Caco-2 (cell line): ENCODE measurements at regions not wholly inside any gene's neighbourhood (a gene's known extent, or its start where the extent isn't known, plus 50 kb on each side); places are given as distances from the start of the nearest gene placed in this dataset.

ENCODE experiments used
- BruUV-seq: library from RNA; stranded (reverse); fragments of 400-500 nt; replicated peaks from 2 replicates; lab custom pipeline; 2021; lab: Mats Ljungman, UMichigan
- CTCF ChIA-PET: fragments of 300-600 bp; sonication (Branson Sonifier 250); formaldehyde crosslinking; loops from one replicate; lab custom pipeline; 2022; ENCODE audit warnings: antibody characterized with exemption; lab: Charles Lee
- POLR2A ChIA-PET: fragments of 300-600 bp; sonication (Branson Sonifier 250); formaldehyde crosslinking; loops from one replicate; lab custom pipeline; 2022; ENCODE audit warnings: antibody characterized with exemption; lab: Charles Lee
- DNase-seq, 2 experiments: peaks; one replicate each; pipeline versions ENCODE4 v3.0.0 to v3.0.0-alpha.2; 2020 to 2022
- H3K27me3 ChIP-seq: replicated peaks from 2 replicates; pipeline ENCODE4 v1.6.0; 2011; ENCODE audit warnings: low read length; ENCODE audit not compliant: control insufficient read depth, insufficient read depth
- H3K36me3 ChIP-seq: 2 replicates; pipeline ENCODE4 v1.5.1; 2011; ENCODE audit warnings: low read length; ENCODE audit not compliant: control insufficient read depth, insufficient read depth
- H3K4me1 ChIP-seq: fragments of 250-450 bp; sonication (Bioruptor Pico); 2 replicates; pipeline ENCODE4 v1.5.1; 2020; ENCODE audit warnings: mild to moderate bottlenecking
- H3K4me3 ChIP-seq: 2 replicates; pipeline ENCODE4 v1.5.1; 2011; ENCODE audit warnings: low read depth, mild to moderate bottlenecking, control low read depth, low read length
- H3K9me3 ChIP-seq: fragments of 250-450 bp; sonication (Bioruptor Pico); 2 replicates; pipeline ENCODE4 v1.5.1; 2020; ENCODE audit warnings: mild to moderate bottlenecking, moderate library complexity
- H3K27ac Mint-ChIP-seq: one replicate; pipeline ENCODE4 v1.8.0; 2022; ENCODE audit warnings: mixed read lengths; ENCODE audit not compliant: unreplicated experiment
- H3K27me3 Mint-ChIP-seq: one replicate; pipeline ENCODE4 v1.8.0; 2022; ENCODE audit warnings: mixed read lengths; ENCODE audit not compliant: insufficient read depth, unreplicated experiment
- H3K36me3 Mint-ChIP-seq: one replicate; pipeline ENCODE4 v1.8.0; 2022; ENCODE audit warnings: mild to moderate bottlenecking, mixed read lengths; ENCODE audit not compliant: insufficient read depth, unreplicated experiment
- H3K4me1 Mint-ChIP-seq: one replicate; pipeline ENCODE4 v1.8.0; 2022; ENCODE audit warnings: low read depth, mixed read lengths; ENCODE audit not compliant: unreplicated experiment
- H3K4me3 Mint-ChIP-seq: one replicate; pipeline ENCODE4 v1.8.0; 2022; ENCODE audit warnings: mild to moderate bottlenecking, moderate library complexity, mixed read lengths; ENCODE audit not compliant: unreplicated experiment
- H3K9me3 Mint-ChIP-seq: one replicate; pipeline ENCODE4 v1.8.0; 2022; ENCODE audit warnings: mixed read lengths; ENCODE audit not compliant: unreplicated experiment
- intact Hi-C: fragments of 100-400 bp; cut with micrococcal nuclease; formaldehyde crosslinking; loops from one replicate; pipeline ENCODE4 v1.10.0; 2022; ENCODE audit not compliant: unreplicated experiment
- TF ChIP-seq, protein P1 (sequence below), 2 experiments: fragments of 200-600 bp in 1 of 2; IDR thresholded peaks; 1 replicate in 1 of 2; 2 replicates in 1 of 2; pipeline versions ENCODE4 v1.5.1 to v1.8.0; 2011 to 2022; ENCODE audit warnings: antibody characterized with exemption in 1 of 2, control low read depth in 1 of 2, inconsistent platforms in 1 of 2, low read depth in 1 of 2, low read length in 1 of 2, mild to moderate bottlenecking in 1 of 2, moderate library complexity in 1 of 2; ENCODE audit not compliant: insufficient read depth in 1 of 2, severe bottlenecking in 1 of 2, unreplicated experiment in 1 of 2

DNA sequence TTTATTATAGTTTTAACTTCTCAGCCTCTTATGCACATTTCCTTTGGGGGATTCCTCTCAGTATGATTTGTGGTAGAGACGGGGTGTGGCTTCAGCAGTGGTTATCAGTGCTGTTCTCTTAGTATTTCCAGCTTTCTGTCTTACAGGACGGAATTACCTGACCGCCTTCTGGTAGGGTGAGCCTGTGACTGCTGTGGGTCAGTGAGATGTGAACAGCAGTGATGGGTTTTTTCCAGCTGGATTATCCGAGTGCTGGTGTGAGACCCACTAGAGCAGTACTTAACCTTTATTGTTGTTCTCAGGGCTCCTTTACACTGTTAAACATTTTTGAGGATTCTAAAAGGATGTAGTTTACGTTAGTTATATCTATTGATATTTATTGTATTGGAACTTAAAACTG, 135.2 kb downstream of the SLIT2 start:
- Mint-ChIP-seq H3K9me3 (no peaks in the 10 kb centered on the region), H3K36me3 (no peaks in the 10 kb centered on the region), H3K4me1 (no peaks in the 10 kb centered on the region), H3K4me3 (no peak overlapping the region), H3K27ac (no peak overlapping the region), H3K27me3 (peaks cover 4% of the 10 kb centered on the region)
- no peaks in the 10 kb centered on the region for H3K27me3 ChIP-seq
- H3K4me1 ChIP-seq: no peaks in the 10 kb centered on the region
- intact Hi-C loops: no loop called here
- CTCF ChIA-PET: no interaction called here
- TF ChIP-seq, protein P1, sequence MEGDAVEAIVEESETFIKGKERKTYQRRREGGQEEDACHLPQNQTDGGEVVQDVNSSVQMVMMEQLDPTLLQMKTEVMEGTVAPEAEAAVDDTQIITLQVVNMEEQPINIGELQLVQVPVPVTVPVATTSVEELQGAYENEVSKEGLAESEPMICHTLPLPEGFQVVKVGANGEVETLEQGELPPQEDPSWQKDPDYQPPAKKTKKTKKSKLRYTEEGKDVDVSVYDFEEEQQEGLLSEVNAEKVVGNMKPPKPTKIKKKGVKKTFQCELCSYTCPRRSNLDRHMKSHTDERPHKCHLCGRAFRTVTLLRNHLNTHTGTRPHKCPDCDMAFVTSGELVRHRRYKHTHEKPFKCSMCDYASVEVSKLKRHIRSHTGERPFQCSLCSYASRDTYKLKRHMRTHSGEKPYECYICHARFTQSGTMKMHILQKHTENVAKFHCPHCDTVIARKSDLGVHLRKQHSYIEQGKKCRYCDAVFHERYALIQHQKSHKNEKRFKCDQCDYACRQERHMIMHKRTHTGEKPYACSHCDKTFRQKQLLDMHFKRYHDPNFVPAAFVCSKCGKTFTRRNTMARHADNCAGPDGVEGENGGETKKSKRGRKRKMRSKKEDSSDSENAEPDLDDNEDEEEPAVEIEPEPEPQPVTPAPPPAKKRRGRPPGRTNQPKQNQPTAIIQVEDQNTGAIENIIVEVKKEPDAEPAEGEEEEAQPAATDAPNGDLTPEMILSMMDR (IDR thresholded peaks at IDR 0.05; ENCODE audit: insufficient read depth in 1 of 2, low read depth in 1 of 2, low read length in 1 of 2, severe bottlenecking in 1 of 2, unreplicated experiment in 1 of 2): no peak
- POLR2A ChIA-PET: no interaction called here
- no TSS peak for BruUV-seq
- H3K4me3 ChIP-seq: no peak overlapping the region
- no peaks in the 10 kb centered on the region for H3K36me3 ChIP-seq
- H3K9me3 ChIP-seq: no peaks in the 10 kb centered on the region
- no peak for DNase-seq

DNA sequence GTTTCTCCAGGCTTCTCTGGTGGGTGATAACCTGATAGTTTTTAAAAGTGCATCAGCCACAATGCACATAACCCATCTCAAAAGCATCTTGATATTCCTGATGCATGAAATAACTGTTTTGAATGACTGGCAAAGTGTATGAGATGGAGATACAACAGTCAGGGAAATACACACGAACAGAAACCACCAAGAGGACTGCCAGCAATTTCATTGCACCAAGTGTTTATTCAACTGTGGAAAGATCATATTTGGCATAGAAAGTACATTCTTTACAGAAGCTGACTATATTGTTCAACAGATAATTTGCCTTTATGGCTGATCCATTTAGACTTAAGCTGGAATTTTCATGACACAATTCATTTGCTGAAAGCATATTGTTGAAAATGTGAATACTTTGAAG, 139.5 kb downstream of the SLIT2 start:
- H3K4me1 ChIP-seq: no peaks in the 10 kb centered on the region
- no peaks in the 10 kb centered on the region for H3K27me3 ChIP-seq
- no peaks in the 10 kb centered on the region for H3K9me3 Mint-ChIP-seq
- H3K9me3 ChIP-seq: no peaks in the 10 kb centered on the region
- peaks cover 8% of the 10 kb centered on the region for H3K27me3 Mint-ChIP-seq
- no peak overlapping the region for H3K4me3 ChIP-seq
- H3K36me3 ChIP-seq: no peaks in the 10 kb centered on the region
- H3K4me3 Mint-ChIP-seq: no peak overlapping the region
- no TSS peak for BruUV-seq
- ChIA-PET POLR2A (no interaction called here), CTCF (no interaction called here)
- intact Hi-C loops: no loop called here
- no peak overlapping the region for H3K27ac Mint-ChIP-seq
- no peak for DNase-seq
- no peaks in the 10 kb centered on the region for H3K36me3 Mint-ChIP-seq
- H3K4me1 Mint-ChIP-seq: no peaks in the 10 kb centered on the region
- TF ChIP-seq, protein P1 (IDR thresholded peaks at IDR 0.05; ENCODE audit: insufficient read depth in 1 of 2, low read depth in 1 of 2, low read length in 1 of 2, severe bottlenecking in 1 of 2, unreplicated experiment in 1 of 2): no peak

DNA sequence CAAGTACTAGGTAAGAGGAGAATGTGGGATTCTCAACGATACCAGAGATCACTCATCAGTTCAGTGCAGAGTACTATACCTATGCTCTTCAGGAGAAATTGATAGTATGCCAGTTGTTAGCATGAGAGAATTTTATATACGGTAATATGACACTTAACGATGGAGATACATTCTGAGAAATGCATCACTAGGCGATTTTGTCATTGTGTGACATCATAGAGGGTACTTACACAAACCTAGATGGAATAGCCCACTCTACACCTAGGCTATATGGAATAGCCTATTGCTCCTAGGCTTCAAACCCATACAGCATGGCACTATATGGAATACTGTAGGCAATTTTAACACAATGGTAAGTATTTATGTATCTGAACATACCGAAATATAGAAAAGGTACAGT, 140.2 kb downstream of the SLIT2 start:
- no peaks in the 10 kb centered on the region for H3K9me3 Mint-ChIP-seq
- intact Hi-C loops: no loop called here
- no peak for DNase-seq
- H3K4me1 Mint-ChIP-seq: no peaks in the 10 kb centered on the region
- BruUV-seq: no TSS peak
- H3K9me3 ChIP-seq: no peaks in the 10 kb centered on the region
- CTCF ChIA-PET: no interaction called here
- TF ChIP-seq, protein P1 (IDR thresholded peaks at IDR 0.05; ENCODE audit: insufficient read depth in 1 of 2, low read depth in 1 of 2, low read length in 1 of 2, severe bottlenecking in 1 of 2, unreplicated experiment in 1 of 2): no peak
- POLR2A ChIA-PET: no interaction called here
- H3K36me3 ChIP-seq: no peaks in the 10 kb centered on the region
- no peaks in the 10 kb centered on the region for H3K36me3 Mint-ChIP-seq
- no peak overlapping the region for H3K4me3 Mint-ChIP-seq
- no peaks in the 10 kb centered on the region for H3K27me3 ChIP-seq
- peaks cover 8% of the 10 kb centered on the region for H3K27me3 Mint-ChIP-seq
- no peaks in the 10 kb centered on the region for H3K4me1 ChIP-seq
- H3K27ac Mint-ChIP-seq: no peak overlapping the region
- H3K4me3 ChIP-seq: no peak overlapping the region
